OCI-M1 (cell line): ENCODE measurements at regions not wholly inside any gene's neighbourhood (a gene's known extent, or its start where the extent isn't known, plus 50 kb on each side); places are given as distances from the start of the nearest gene placed in this dataset.

ENCODE experiments used
- DNase-seq: peaks from one replicate; lab custom pipeline; 2025; lab: John Stamatoyannopoulos, UW

- DNase-seq: no peak
Observed at GRCh38 chr6:87936065-87936464, 111.6 kb upstream of the SPACA1 start.

GRCh38 chr6:87935196-87935595 lies 112.4 kb upstream of the SPACA1 start:
- no peak for DNase-seq

- no peak for DNase-seq
Observed at GRCh38 chr6:87932361-87932760, 115.3 kb upstream of the SPACA1 start.

GRCh38 chr6:87929843-87930288 lies 117.8 kb upstream of the SPACA1 start:
- DNase-seq: peak; percentile 91

- DNase-seq: no peak
Observed at GRCh38 chr6:87926687-87927086, 121.0 kb upstream of the SPACA1 start.

- DNase-seq: no peak
Observed at GRCh38 chr6:87926072-87926471, 121.6 kb upstream of the SPACA1 start.

- no peak for DNase-seq
Observed at GRCh38 chr6:87925373-87926060, 122.1 kb upstream of the SPACA1 start.

- no peak for DNase-seq
Observed at GRCh38 chr6:87923389-87924050, 124.1 kb upstream of the SPACA1 start.

GRCh38 chr6:87922947-87923330 lies 124.7 kb upstream of the SPACA1 start:
- DNase-seq: no peak

GRCh38 chr6:87922196-87922946 lies 125.3 kb upstream of the SPACA1 start:
- no peak for DNase-seq

- DNase-seq: no peak
Observed at GRCh38 chr6:87921034-87921433, 126.6 kb upstream of the SPACA1 start.

GRCh38 chr6:87920245-87920644 lies 127.4 kb upstream of the SPACA1 start:
- no peak for DNase-seq

- DNase-seq: no peak
Observed at GRCh38 chr6:87919416-87919815, 128.2 kb upstream of the SPACA1 start.

GRCh38 chr6:87919001-87919400 lies 128.6 kb upstream of the SPACA1 start:
- DNase-seq: no peak

GRCh38 chr6:87918461-87918941 lies 129.1 kb upstream of the SPACA1 start:
- DNase-seq: no peak

GRCh38 chr6:87917886-87918285 lies 129.8 kb upstream of the SPACA1 start:
- no peak for DNase-seq

- DNase-seq: no peak
Observed at GRCh38 chr6:87916446-87916845, 131.2 kb upstream of the SPACA1 start.

- DNase-seq: no peak
Observed at GRCh38 chr6:87914637-87915395, 132.8 kb upstream of the SPACA1 start.

GRCh38 chr6:87913974-87914373 lies 133.7 kb upstream of the SPACA1 start:
- DNase-seq: no peak

- no peak for DNase-seq
Observed at GRCh38 chr6:87912102-87912501, 135.5 kb upstream of the SPACA1 start.

- DNase-seq: no peak
Observed at GRCh38 chr6:87909849-87910248, 137.8 kb upstream of the SPACA1 start.
